AG09319 (cell line): ENCODE measurements at regions not wholly inside any gene's neighbourhood (a gene's known extent, or its start where the extent isn't known, plus 50 kb on each side); places are given as distances from the start of the nearest gene placed in this dataset.

Experiments used
- DNase-seq: peaks from one replicate; pipeline ENCODE4 v3.0.0-alpha.2; 2010; ENCODE audit warnings: low read depth; ENCODE audit errors: extremely low read depth
- TF ChIP-seq, protein P1 (sequence below): IDR thresholded peaks from 2 replicates; pipeline ENCODE4 v1.5.1; 2011; ENCODE audit warnings: low read depth, mild to moderate bottlenecking, inconsistent platforms, low read length, moderate library complexity

DNA sequence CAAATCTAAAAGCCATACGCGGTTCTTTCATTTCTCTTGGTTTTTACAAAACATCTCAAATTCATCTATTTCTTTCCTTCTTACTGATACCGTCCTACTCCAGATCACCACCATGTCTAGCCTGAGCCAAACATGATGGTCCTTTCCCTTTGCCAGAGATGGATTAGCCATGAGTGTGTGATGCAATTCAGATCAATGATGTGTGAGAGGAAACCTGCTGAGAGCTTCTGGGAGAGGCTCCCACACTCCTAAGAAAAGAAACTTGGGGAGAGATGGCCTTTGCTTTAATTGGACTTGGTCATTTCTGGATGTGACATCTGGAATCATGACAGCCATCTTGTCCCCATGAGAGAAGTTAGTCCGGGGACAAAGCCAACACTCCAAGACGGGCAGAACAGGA, 367.2 kb downstream of the FGFR2 start:
- DNase-seq, result no peak
- TF ChIP-seq, protein P1, sequence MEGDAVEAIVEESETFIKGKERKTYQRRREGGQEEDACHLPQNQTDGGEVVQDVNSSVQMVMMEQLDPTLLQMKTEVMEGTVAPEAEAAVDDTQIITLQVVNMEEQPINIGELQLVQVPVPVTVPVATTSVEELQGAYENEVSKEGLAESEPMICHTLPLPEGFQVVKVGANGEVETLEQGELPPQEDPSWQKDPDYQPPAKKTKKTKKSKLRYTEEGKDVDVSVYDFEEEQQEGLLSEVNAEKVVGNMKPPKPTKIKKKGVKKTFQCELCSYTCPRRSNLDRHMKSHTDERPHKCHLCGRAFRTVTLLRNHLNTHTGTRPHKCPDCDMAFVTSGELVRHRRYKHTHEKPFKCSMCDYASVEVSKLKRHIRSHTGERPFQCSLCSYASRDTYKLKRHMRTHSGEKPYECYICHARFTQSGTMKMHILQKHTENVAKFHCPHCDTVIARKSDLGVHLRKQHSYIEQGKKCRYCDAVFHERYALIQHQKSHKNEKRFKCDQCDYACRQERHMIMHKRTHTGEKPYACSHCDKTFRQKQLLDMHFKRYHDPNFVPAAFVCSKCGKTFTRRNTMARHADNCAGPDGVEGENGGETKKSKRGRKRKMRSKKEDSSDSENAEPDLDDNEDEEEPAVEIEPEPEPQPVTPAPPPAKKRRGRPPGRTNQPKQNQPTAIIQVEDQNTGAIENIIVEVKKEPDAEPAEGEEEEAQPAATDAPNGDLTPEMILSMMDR, result no peak

DNA sequence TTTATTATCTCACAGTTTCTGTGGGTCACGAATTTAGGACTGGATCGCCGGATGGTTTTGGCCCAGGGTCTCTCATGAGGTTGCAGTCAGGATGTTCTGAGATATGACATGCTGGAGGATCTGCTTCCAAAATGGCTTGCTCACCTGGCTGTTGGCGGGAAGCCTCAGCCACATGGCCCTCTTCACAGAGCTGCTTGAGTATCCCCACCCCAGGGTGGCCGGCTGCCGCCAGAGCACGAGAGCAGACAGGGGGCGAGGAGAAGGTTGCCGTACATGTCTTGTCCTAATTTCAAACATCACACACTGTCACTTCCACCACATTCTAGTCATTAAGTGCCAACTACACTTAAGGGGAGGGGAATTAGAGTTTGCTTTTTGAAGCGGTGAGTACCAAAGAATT, 365.8 kb downstream of the FGFR2 start:
- DNase-seq, result no peak
- TF ChIP-seq, protein P1, result no peak

DNA sequence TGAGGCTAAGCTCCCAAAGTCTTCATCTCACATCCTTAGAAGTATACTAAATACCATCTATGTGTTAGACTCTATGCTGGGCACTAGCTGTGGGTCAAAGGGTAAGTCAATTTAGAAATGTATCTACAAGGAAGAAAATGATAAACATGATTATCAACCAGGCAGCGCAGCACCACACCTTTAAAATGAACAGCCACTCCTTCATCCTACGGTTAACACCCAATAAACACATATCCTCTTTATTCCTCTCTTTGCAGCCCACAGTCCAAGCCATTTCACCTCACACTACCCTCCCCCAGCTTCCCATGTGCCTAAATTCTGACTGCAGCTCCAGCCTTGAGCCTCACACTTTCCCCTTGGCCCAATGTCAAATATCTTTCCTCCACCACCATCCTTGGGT, 362.6 kb downstream of the FGFR2 start:
- DNase-seq, result no peak
- TF ChIP-seq, protein P1, result no peak

DNA sequence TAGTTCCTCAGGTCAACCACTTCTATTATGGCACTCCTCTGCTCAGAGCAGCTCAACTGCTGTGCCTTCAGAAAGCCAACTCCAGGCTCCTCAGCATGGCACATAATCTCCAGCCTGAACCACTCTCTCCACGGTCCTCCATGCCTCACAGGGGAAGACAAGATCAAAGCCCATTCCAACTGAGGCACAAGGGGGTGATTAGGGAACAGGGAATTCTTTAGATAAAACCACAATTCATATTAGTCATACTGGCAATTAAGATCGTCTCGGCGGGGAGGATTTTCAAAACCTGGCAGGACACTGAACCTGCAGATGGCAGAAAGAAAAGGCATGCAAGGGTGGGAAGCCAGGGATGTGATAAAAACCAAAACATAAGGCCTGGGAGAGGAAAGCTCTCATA, 361.6 kb downstream of the FGFR2 start:
- no peak for DNase-seq
- TF ChIP-seq, protein P1, result no peak

DNA sequence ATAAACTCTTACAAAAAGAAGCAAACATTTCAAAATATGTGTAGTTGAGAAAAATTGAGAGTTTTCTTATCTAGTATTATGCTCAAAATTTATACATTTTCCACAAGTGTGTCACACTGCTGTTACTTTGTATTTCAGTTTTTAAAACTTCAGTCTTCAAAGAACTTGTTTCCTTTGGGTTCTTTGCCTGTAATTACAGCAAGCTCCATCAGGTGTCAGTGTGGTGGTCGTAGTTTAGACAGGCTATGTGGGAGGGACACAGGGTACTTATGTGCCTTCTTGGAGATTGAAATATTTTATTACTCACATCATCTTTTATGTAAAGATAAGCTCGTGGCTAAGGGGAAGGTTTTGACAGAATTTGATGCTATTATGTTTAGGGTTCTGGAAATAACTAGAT, 360.5 kb downstream of the FGFR2 start:
- TF ChIP-seq, protein P1, result no peak
- no peak for DNase-seq

DNA sequence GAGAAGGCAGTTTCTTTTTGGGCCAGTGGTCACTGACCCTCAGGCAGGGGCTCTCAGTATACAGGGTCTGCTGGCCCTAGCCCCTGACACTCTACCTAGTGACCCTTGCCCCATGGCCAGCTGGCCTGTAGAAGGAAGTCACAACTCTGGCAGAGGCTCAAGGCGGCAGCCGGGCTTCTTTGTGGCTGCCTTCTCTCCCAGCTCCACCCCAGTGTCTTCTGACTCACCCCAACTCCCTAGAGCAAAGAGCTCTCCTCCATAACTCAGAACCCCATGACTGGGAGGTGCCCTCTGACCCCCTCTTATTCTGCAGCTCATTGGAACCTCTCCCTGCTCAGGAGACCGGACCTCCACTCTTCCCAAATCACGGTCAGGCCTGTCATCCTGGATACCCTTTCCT, 358.2 kb downstream of the FGFR2 start:
- TF ChIP-seq, protein P1, result no peak
- no peak for DNase-seq

DNA sequence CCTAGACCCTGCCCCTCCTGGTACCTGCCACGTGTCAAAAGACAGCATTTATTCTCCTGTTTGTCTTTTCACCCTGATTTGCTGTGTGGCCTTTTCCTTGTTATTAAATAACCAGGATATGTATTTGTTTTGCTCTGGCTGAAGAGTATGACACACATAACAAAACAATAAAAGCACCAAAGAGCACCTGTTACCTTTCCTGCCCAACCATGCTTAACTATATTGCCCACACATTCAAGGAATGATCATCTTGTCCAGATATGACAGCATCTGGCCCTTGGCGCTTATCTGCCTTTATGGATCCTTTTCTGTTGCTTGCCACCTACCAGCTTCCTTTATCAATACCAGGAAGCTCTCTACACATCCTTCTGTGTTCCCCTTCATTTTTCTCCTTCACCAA, 357.7 kb downstream of the FGFR2 start:
- TF ChIP-seq, protein P1, result no peak
- DNase-seq, result no peak

DNA sequence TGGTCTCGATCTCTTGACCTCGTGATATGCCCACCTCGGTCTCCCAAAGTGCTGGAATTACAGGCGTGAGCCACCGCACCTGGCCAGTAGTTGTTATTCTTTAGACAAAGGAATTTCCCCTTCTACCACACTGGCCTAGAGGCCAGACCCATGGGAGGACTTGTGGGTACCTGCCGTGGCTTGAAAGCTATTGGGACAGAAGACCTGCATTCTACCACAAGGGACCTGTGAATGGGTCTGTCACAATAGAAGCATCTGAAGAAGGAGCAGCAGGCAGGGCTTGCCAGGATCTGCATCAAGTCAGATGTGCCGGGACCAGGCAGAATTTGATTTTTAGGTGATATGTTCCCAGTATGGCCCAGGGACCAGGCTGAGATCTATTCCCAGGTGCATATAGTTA, 356.9 kb downstream of the FGFR2 start:
- TF ChIP-seq, protein P1, result no peak
- DNase-seq, result no peak
